ENCODE measurements at regions not wholly inside any gene's neighbourhood (a gene's known extent, or its start where the extent isn't known, plus 50 kb on each side); places are given as distances from the start of the nearest gene placed in this dataset.

DNA sequence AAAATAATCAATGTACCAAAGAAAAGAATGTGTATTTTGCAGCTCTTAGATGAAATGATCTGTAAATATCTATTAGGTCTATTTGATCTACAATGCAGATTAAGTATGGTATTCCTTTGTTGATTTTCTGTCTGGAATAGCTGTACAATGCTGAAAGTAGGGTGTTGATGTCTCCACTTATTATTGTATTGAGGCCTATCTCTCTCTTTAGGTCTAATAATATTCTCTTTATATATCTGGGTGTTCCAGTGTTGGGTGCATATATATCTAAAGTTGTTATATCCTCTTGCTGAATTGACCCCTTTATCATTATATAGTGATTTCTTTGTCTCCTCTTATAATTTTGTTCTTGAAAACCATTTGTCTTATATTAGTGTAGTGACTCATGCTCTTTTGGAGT, 885.5 kb upstream of the FOXG1 start:
- TF ChIP-seq, protein P1, sequence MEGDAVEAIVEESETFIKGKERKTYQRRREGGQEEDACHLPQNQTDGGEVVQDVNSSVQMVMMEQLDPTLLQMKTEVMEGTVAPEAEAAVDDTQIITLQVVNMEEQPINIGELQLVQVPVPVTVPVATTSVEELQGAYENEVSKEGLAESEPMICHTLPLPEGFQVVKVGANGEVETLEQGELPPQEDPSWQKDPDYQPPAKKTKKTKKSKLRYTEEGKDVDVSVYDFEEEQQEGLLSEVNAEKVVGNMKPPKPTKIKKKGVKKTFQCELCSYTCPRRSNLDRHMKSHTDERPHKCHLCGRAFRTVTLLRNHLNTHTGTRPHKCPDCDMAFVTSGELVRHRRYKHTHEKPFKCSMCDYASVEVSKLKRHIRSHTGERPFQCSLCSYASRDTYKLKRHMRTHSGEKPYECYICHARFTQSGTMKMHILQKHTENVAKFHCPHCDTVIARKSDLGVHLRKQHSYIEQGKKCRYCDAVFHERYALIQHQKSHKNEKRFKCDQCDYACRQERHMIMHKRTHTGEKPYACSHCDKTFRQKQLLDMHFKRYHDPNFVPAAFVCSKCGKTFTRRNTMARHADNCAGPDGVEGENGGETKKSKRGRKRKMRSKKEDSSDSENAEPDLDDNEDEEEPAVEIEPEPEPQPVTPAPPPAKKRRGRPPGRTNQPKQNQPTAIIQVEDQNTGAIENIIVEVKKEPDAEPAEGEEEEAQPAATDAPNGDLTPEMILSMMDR (IDR thresholded peaks at IDR 0.05): no peak
- TF ChIP-seq POLR2A (IDR thresholded peaks at IDR 0.05): no peak
